Astrocyte of the cerebellum (primary cell): ENCODE measurements at regions not wholly inside any gene's neighbourhood (a gene's known extent, or its start where the extent isn't known, plus 50 kb on each side); places are given as distances from the start of the nearest gene placed in this dataset.

ENCODE experiments used
- DNase-seq: peaks from one replicate; pipeline ENCODE4 v3.0.0-alpha.2; 2011; ENCODE audit warnings: low read depth
- H3K4me3 ChIP-seq: 2 replicates; pipeline ENCODE4 v1.5.1; 2011; ENCODE audit warnings: mild to moderate bottlenecking, low read depth, low read length, moderate library complexity
- in situ Hi-C: cut with HindIII; loops from 2 replicates; pipeline ENCODE4 v1.10.0; 2017; ENCODE audit warnings: low sequenced_read_pairs
- TF ChIP-seq, protein P1 (sequence below): IDR thresholded peaks from 2 replicates; pipeline ENCODE4 v1.5.1; 2012; ENCODE audit warnings: low read length, low read depth, moderate library complexity, mild to moderate bottlenecking; ENCODE audit errors: missing control alignments

DNA sequence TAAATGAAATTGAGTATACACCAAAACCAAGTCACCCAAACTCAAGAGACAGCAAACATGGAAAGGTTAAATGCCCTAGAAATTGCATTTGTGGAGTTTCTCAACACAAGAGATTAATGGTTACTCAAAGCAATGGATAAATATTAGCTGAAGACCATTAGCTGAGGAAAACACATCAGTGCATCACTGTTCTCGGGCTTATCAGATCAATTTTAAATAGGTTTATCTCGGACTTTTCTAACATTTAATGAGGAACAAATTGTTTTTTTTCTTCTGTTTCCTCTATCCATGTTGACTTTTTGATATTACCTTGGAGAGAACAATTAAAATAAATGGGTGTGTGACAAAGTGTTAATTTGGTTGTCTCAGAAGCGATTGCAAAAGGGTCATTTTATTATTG lies 105.4 kb upstream of the PIK3C3 start:
- no peak for DNase-seq
- TF ChIP-seq, protein P1, sequence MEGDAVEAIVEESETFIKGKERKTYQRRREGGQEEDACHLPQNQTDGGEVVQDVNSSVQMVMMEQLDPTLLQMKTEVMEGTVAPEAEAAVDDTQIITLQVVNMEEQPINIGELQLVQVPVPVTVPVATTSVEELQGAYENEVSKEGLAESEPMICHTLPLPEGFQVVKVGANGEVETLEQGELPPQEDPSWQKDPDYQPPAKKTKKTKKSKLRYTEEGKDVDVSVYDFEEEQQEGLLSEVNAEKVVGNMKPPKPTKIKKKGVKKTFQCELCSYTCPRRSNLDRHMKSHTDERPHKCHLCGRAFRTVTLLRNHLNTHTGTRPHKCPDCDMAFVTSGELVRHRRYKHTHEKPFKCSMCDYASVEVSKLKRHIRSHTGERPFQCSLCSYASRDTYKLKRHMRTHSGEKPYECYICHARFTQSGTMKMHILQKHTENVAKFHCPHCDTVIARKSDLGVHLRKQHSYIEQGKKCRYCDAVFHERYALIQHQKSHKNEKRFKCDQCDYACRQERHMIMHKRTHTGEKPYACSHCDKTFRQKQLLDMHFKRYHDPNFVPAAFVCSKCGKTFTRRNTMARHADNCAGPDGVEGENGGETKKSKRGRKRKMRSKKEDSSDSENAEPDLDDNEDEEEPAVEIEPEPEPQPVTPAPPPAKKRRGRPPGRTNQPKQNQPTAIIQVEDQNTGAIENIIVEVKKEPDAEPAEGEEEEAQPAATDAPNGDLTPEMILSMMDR: no peak
- H3K4me3 ChIP-seq: no peak overlapping the region
- in situ Hi-C loops: no loop called here

GRCh38 chr18:41845563-41845962 lies 109.5 kb upstream of the PIK3C3 start:
- no peak overlapping the region for H3K4me3 ChIP-seq
- no peak for DNase-seq
- TF ChIP-seq, protein P1: no peak
- in situ Hi-C loops: no loop called here

GRCh38 chr18:41842886-41843285 lies 112.1 kb upstream of the PIK3C3 start:
- TF ChIP-seq, protein P1: no peak
- in situ Hi-C loops: no loop called here
- no peak overlapping the region for H3K4me3 ChIP-seq
- DNase-seq: no peak

- TF ChIP-seq, protein P1: no peak
- H3K4me3 ChIP-seq: no peak overlapping the region
- in situ Hi-C loops: no loop called here
- DNase-seq: no peak
Observed at GRCh38 chr18:41829647-41830516, 125.2 kb upstream of the PIK3C3 start.

DNA sequence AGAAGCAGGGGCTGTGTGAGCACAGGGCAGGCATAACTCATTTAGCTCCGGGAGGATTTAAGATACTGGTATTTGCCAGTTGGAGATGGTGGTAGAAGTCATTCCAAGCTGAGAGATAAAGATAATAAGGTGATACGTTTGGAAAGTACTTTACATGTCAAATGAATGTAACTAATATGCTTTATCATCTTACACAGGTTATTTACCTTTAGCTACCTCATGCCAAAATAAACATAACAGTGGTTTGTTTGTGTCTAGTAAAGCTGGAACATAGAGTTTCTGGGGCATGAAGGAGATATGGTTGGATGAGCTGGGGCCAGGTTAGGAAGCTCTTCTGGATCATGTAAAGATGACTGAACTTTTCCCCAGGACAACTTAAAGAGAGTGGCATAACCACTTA lies 126.9 kb upstream of the PIK3C3 start:
- TF ChIP-seq, protein P1: no peak
- no peak for DNase-seq
- no peak overlapping the region for H3K4me3 ChIP-seq
- in situ Hi-C loops: no loop called here

GRCh38 chr18:41820784-41821183 lies 134.2 kb upstream of the PIK3C3 start:
- no peak overlapping the region for H3K4me3 ChIP-seq
- in situ Hi-C loops: no loop called here
- DNase-seq: no peak
- TF ChIP-seq, protein P1: no peak
